SHP77 (cell line): ENCODE measurements at regions not wholly inside any gene's neighbourhood (a gene's known extent, or its start where the extent isn't known, plus 50 kb on each side); places are given as distances from the start of the nearest gene placed in this dataset.

Source experiments
- DNase-seq, 2 experiments: peaks; one replicate each; lab custom pipeline; 2025; lab: John Stamatoyannopoulos, UW

DNA sequence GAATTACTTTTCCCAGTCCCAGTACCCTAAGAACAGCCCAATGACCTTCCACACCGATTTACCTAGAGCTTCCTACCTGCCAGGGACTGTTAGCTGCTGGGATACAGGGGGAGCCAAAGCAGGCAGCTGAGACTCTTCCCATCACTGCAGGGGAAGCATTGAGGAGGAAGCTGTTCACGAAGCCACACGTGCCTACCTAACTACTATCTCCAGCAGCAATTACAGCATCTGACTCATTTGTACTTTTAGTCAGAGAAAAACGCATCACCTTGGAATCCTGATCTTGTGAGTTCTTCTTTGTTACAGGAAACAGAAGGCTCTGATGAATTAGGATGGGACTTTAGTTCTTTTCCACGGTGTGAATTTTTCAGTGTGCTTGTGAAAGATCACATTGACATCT is 113.7 kb upstream of the DHX40 start:
- DNase-seq = no peak

- DNase-seq = no peak
These were observed 110.7 kb upstream of the DHX40 start for GRCh38 chr17:59454633-59455105.

- no peak for DNase-seq
These were observed 109.0 kb upstream of the DHX40 start for GRCh38 chr17:59456428-59456827.

DNA sequence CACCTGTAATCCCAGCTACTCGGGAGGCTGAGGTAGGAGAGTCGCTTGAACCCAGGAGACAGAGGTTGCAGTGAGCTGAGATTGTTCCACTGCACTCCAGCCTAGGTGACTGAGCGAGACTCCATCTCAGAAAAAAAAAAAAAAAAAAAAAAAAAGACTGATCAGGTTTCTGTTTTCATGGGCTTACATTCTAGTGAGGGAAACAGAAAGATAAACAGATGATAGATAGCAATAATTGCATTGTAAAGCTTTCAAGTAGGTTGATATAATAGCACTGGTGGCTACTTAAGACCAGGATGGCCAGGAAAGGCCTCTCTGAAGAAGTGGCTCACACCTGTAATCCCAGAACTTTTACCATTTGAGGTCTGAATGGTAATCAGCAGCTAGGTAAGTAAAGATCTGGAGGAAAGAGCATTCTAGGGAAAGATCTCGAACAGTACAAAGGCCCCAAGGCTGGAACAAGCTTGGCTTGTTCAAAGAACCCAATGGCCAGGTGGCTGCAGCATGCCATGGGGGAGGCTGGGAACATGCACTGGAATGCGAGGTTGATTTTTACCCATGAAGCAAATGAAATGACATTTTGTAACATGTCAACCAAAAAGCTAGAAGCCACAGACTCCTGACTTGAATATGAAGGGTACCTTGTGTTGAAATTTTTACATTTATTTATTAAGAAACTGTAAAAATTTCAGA is 108.3 kb upstream of the DHX40 start:
- no peak for DNase-seq

- no peak for DNase-seq
These were observed 103.0 kb upstream of the DHX40 start for GRCh38 chr17:59462385-59462784.

- DNase-seq = no peak
These were observed 101.2 kb upstream of the DHX40 start for GRCh38 chr17:59464246-59464645.

GRCh38 chr17:59465949-59466307 is 99.5 kb upstream of the DHX40 start:
- DNase-seq = no peak

DNA sequence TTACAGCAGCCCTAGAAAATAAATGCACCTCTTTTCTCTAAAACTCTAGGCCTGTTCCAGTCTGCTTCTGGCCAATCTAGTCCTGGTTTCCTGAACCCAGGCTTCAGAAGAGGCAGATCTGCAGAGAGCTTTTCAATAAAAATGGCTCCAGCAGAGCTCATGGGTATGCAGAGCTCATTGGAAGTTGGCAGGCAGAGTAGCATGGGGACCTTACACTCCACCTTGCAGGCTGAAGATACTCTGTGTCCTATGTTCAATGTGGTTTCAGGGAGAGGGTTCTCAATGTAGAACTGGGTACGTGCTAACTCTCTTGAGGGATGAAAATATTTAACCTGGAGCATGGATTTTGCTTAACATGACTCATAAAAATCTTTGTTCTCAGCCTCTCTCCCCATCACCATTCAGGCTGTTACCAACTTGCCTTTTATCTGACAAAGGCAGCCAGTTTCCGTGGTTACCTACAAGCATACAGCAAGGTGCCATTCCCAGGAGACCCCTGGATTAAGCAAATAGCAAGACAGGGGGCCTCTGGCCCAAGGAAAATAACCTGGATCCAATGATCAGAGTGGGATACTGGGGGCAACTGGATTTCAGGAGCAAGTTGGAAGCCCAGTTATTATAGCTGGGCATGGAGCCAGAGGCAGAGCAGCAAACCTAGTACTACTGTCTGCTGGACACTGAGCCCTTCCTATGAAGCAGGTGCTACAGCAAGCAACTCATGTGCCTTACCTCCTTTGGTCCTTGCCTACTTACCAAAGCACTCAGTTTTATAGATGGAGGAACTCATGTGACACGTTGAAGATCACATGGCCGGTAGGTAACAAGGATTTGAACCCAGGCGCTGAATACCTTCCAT is 98.2 kb upstream of the DHX40 start:
- DNase-seq = no peak

- DNase-seq = no peak
These were observed 95.5 kb upstream of the DHX40 start for GRCh38 chr17:59469786-59470485.

DNA sequence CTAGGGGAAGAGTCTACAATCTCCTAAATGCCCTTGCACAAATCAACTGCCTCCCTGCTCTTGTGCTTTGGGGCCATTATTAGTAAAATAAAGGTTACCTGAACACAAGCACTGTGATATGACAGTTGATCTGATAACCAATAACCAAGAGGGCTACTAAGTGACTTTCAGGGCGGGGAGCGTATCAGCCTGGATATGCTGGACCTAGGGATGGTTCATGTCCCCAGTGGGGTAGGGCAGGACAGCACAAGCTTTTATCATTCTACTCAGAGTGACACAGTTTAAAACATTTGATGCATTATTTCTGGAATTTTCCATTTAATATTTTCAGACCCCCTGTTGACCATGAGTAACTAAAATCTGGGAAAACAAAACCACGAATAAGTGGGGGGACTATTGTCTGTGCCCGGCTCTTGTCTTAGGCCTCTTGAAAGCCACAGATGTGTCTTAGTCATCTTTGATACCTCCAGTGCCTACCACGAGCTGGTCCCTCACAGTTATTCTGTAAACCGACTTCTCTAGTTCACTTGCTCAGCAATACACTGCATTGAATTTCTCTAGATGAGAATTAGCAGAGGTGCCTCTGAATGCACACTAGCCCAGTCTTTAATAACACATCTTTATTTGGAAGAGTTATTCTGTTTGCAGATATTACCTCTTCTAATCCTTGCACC is 94.6 kb upstream of the DHX40 start:
- DNase-seq = no peak

- no peak for DNase-seq
These were observed 89.0 kb upstream of the DHX40 start for GRCh38 chr17:59476413-59476812.

DNA sequence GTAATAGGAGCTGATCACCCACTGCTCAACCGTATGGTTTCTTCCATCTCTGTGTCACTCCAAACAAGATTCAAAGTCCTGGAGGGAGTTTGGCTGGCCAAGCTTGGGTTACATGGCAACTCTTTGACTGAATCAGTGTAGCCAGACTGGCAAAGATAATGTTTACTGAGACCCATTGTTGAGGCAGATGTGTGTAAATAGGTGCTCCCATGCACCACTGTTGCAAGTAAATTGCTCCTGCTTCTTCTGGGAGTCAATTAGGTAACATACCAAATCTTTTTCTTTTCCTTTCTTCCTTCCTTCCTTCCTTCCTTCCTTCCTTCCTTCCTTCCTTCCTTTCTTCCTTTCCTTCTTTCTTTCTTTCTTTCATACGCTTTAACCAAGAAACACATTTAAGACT is 86.3 kb upstream of the DHX40 start:
- DNase-seq = no peak

GRCh38 chr17:59483860-59484259 is 81.5 kb upstream of the DHX40 start:
- no peak for DNase-seq

DNA sequence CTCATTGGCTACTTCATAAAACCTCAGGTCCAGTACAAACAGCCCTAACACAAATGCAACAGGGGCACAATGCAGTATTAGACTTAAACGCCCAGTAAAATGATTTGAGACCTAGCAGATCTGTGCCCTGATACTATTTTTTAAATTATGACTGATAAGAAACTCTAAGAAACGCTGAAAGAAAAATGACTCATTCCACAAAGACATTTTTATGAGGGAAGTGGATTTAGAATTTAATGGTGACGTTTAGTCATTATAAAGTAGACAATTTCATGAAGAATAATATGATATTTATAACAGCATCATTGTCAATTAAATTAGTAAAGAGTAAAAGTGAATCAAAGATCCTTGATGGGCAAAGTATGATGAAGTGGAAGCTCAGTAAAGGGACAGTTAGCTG is 80.4 kb upstream of the DHX40 start:
- no peak for DNase-seq

GRCh38 chr17:59485946-59486345 is 79.5 kb upstream of the DHX40 start:
- no peak for DNase-seq

DNA sequence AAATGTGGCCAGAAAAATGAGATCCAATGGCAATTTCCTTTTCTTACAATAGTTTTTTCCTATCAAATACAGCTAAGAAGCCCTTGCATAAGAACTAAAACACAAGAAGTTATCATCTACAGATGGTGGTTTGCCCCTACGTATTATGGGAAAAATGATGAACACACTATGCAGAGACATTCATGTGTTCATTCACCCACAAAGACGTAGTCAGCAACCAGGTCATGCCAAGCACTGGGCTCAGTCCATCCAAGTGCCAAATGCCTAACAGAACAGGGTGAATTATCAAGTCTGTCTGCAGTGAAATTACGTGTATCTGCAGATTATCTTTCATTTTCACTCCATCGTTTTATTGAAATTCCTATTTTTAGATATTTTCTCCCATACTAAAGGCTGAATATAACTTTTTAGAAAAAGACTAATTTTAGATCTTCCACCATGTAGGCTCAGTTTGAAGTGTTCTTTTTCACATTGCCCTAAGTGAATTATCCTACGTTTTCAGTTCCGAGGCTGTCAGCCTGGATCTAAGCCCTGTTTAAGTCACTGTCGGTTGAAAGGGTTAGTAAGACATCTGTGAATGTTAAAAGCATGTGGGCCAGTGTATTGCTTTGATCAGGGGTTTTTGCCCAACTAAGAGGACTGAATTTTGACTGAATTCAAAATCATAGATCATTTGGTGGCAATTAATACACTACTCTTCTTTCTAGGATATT is 78.1 kb upstream of the DHX40 start:
- DNase-seq = no peak

- DNase-seq = no peak
These were observed 76.6 kb upstream of the DHX40 start for GRCh38 chr17:59488805-59489204.

GRCh38 chr17:59490216-59490615 is 75.2 kb upstream of the DHX40 start:
- DNase-seq = no peak

- no peak for DNase-seq
These were observed 73.9 kb upstream of the DHX40 start for GRCh38 chr17:59491353-59492090.

DNA sequence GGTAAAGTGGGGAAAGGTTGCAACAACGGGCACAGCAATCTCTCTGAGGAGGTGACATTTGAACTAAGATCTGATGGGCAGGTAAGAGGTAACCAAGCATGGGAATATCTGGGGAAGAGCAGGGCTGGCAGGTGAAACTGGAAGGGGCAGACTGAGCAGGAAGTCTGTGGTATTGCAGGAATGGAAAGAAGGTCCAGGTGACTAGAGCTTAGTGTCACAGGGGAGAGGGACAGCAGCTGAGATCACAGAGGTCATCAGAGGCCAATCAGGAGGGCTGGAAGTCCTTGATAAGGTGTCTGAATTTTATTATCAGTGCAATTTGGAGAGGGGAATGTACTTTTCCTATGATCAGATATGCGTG is 73.3 kb upstream of the DHX40 start:
- DNase-seq = no peak

GRCh38 chr17:59493867-59494266 is 71.5 kb upstream of the DHX40 start:
- no peak for DNase-seq
